Large intestine (tissue), 3 donors: ENCODE measurements at regions not wholly inside any gene's neighbourhood (a gene's known extent, or its start where the extent isn't known, plus 50 kb on each side); places are given as distances from the start of the nearest gene placed in this dataset.
"Not testable (repeated sequence)": the region's sequence is repeated elsewhere in the genome, so short reads cannot be mapped to it uniquely, and the experiment has no call there.

ENCODE experiments used
- DNase-seq, 2 donors: peaks; one replicate each; pipeline versions ENCODE4 v3.0.0 to v3.0.0-alpha.2; 2013
- H3K27ac ChIP-seq: one replicate; pipeline ENCODE4 v1.5.1; 2013; ENCODE audit warnings: low read length
- H3K27me3 ChIP-seq: 2 replicates; pipeline ENCODE4 v1.6.1; 2013; ENCODE audit warnings: low read length; ENCODE audit not compliant: control insufficient read depth, insufficient read depth
- H3K36me3 ChIP-seq: 2 replicates; pipeline ENCODE4 v1.6.1; 2013; ENCODE audit warnings: low read length; ENCODE audit not compliant: control insufficient read depth, insufficient read depth
- H3K4me1 ChIP-seq: one replicate; pipeline ENCODE4 v1.6.1; 2013; ENCODE audit warnings: low read length; ENCODE audit not compliant: control insufficient read depth, insufficient read depth
- H3K4me3 ChIP-seq: one replicate; pipeline ENCODE4 v1.5.1; 2013; ENCODE audit warnings: low read length
- H3K9me3 ChIP-seq: one replicate; pipeline ENCODE4 v1.6.1; 2013; ENCODE audit warnings: mild to moderate bottlenecking, low read depth, low read length, moderate library complexity; ENCODE audit not compliant: control insufficient read depth
- WGBS: methylation state at CpG from one replicate; pipeline ENCODE4 v1.1.5; 2013; ENCODE audit warnings: low lambda C conversion rate; ENCODE audit not compliant: insufficient coverage; 5-methylcytosine and 5-hydroxymethylcytosine counted together

- Histone ChIP-seq H3K9me3 (no peaks in the 10 kb centered on the region), H3K36me3 (no peaks in the 10 kb centered on the region), H3K27me3 (no peaks in the 10 kb centered on the region), H3K4me1 (peaks cover 4% of the 10 kb centered on the region), H3K4me3 (no peak overlapping the region), H3K27ac (no peak overlapping the region)
- WGBS: no CpG with 5 or more reads among the region's 1 CpG
- DNase-seq: no peak
These were observed 1883.3 kb upstream of the CELF4 start for GRCh38 chr18:39448942-39449341.

GRCh38 chr18:39444957-39445356 lies 1879.4 kb upstream of the CELF4 start:
- not testable (repeated sequence) for H3K4me3 ChIP-seq, H3K36me3 ChIP-seq, H3K27me3 ChIP-seq, H3K27ac ChIP-seq, H3K9me3 ChIP-seq, DNase-seq, H3K4me1 ChIP-seq
- WGBS: no CpG with 5 or more reads among the region's 2 CpGs

- WGBS: 100% methylated on average over 1 of the region's 2 CpGs
- Histone ChIP-seq H3K9me3 (no peaks in the 10 kb centered on the region), H3K36me3 (no peaks in the 10 kb centered on the region), H3K4me3 (no peak overlapping the region), H3K27me3 (no peaks in the 10 kb centered on the region), H3K27ac (no peak overlapping the region), H3K4me1 (no peaks in the 10 kb centered on the region)
- DNase-seq: no peak
These were observed 1876.0 kb upstream of the CELF4 start for GRCh38 chr18:39441648-39442047.

- H3K27me3 ChIP-seq: no peaks in the 10 kb centered on the region
- no peak overlapping the region for H3K4me3 ChIP-seq
- 0% methylated on average over 1 of the region's 1 CpG for WGBS
- H3K27ac ChIP-seq: no peak overlapping the region
- DNase-seq: no peak
- no peaks in the 10 kb centered on the region for H3K4me1 ChIP-seq
- H3K36me3 ChIP-seq: no peaks in the 10 kb centered on the region
- no peaks in the 10 kb centered on the region for H3K9me3 ChIP-seq
These were observed 1870.4 kb upstream of the CELF4 start for GRCh38 chr18:39435996-39436395.

GRCh38 chr18:39435209-39435608 lies 1869.6 kb upstream of the CELF4 start:
- H3K36me3 ChIP-seq: no peaks in the 10 kb centered on the region
- no peaks in the 10 kb centered on the region for H3K27me3 ChIP-seq
- no peaks in the 10 kb centered on the region for H3K4me1 ChIP-seq
- WGBS: 94% methylated on average over 2 of the region's 2 CpGs
- H3K4me3 ChIP-seq: no peak overlapping the region
- no peaks in the 10 kb centered on the region for H3K9me3 ChIP-seq
- no peak for DNase-seq
- H3K27ac ChIP-seq: no peak overlapping the region

- no peak for DNase-seq
- Histone ChIP-seq H3K4me1 (no peaks in the 10 kb centered on the region), H3K27me3 (no peaks in the 10 kb centered on the region), H3K36me3 (no peaks in the 10 kb centered on the region), H3K4me3 (no peak overlapping the region), H3K27ac (no peak overlapping the region), H3K9me3 (no peaks in the 10 kb centered on the region)
- WGBS: 71% methylated on average over 1 of the region's 3 CpGs
These were observed 1868.8 kb upstream of the CELF4 start for GRCh38 chr18:39434223-39434920.

- H3K4me1 ChIP-seq: no peaks in the 10 kb centered on the region
- H3K27me3 ChIP-seq: no peaks in the 10 kb centered on the region
- H3K9me3 ChIP-seq: peaks cover 5% of the 10 kb centered on the region
- no peak for DNase-seq
- no peak overlapping the region for H3K27ac ChIP-seq
- H3K4me3 ChIP-seq: no peak overlapping the region
- WGBS: no CpG with 5 or more reads among the region's 4 CpGs
- no peaks in the 10 kb centered on the region for H3K36me3 ChIP-seq
These were observed 1859.7 kb upstream of the CELF4 start for GRCh38 chr18:39425172-39425850.

GRCh38 chr18:39424261-39424660 lies 1858.7 kb upstream of the CELF4 start:
- 40% methylated on average over 1 of the region's 1 CpG for WGBS
- Histone ChIP-seq H3K4me1 (no peaks in the 10 kb centered on the region), H3K9me3 (peaks cover 5% of the 10 kb centered on the region), H3K27me3 (no peaks in the 10 kb centered on the region), H3K27ac (no peak overlapping the region), H3K36me3 (no peaks in the 10 kb centered on the region), H3K4me3 (no peak overlapping the region)
- DNase-seq: no peak

GRCh38 chr18:39421276-39421675 lies 1855.7 kb upstream of the CELF4 start:
- no peaks in the 10 kb centered on the region for H3K27me3 ChIP-seq
- H3K4me1 ChIP-seq: no peaks in the 10 kb centered on the region
- no peak overlapping the region for H3K4me3 ChIP-seq
- H3K36me3 ChIP-seq: no peaks in the 10 kb centered on the region
- 90% methylated on average over 2 of the region's 3 CpGs for whole genome bisulfite sequencing
- DNase-seq: no peak
- H3K27ac ChIP-seq: no peak overlapping the region
- peaks cover 2% of the 10 kb centered on the region for H3K9me3 ChIP-seq

GRCh38 chr18:39419315-39419714 lies 1853.7 kb upstream of the CELF4 start:
- H3K27ac ChIP-seq: no peak overlapping the region
- no peak for DNase-seq
- no peaks in the 10 kb centered on the region for H3K9me3 ChIP-seq
- no peaks in the 10 kb centered on the region for H3K36me3 ChIP-seq
- H3K27me3 ChIP-seq: no peaks in the 10 kb centered on the region
- H3K4me3 ChIP-seq: no peak overlapping the region
- H3K4me1 ChIP-seq: no peaks in the 10 kb centered on the region

- Histone ChIP-seq H3K9me3 (no peaks in the 10 kb centered on the region), H3K36me3 (no peaks in the 10 kb centered on the region), H3K4me1 (no peaks in the 10 kb centered on the region), H3K27me3 (no peaks in the 10 kb centered on the region), H3K4me3 (no peak overlapping the region), H3K27ac (no peak overlapping the region)
- DNase-seq: no peak
- 80% methylated on average over 1 of the region's 4 CpGs for WGBS
These were observed 1849.9 kb upstream of the CELF4 start for GRCh38 chr18:39415471-39415870.
